ENCODE measurements at regions not wholly inside any gene's neighbourhood (a gene's known extent, or its start where the extent isn't known, plus 50 kb on each side); places are given as distances from the start of the nearest gene placed in this dataset.
"Not testable (repeated sequence)": the region's sequence is repeated elsewhere in the genome, so short reads cannot be mapped to it uniquely, and the experiment has no call there.

DNA sequence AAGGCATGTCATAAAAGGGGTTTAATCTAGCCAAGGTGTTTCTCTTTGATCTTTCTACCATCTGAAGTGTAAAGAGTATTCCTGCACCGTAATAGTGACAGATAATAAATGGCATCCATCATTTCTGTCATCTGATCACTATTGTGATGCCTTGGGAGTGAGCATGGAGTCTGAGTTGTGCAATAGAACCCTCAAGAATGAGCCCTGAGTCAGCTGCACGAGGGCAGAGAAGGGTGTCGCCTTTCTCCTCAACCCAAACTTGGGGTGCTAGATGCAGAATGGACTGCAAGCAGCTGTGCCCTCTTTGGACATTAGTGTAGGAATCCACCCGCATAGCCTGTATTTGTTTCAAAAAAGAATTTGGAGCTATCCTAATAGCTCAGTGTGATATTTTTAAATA is 115.2 kb downstream of the ZNF37A start:
- H3K36me3 ChIP-seq (ENCODE audit: control insufficient read depth, low read length) = no peaks in the 10 kb centered on the region
- H3K79me2 ChIP-seq (ENCODE audit: control insufficient read depth, low read length) = no peaks in the 10 kb centered on the region
- no peaks in the 10 kb centered on the region for H3K9me3 ChIP-seq (ENCODE audit: control insufficient read depth, insufficient read depth, low read length)
- H3K27me3 ChIP-seq (ENCODE audit: control insufficient read depth, low read length) = no peaks in the 10 kb centered on the region
- no peaks in the 10 kb centered on the region for H4K20me1 ChIP-seq (ENCODE audit: control insufficient read depth, insufficient read depth, low read depth, low read length)
- TF ChIP-seq, protein P1, sequence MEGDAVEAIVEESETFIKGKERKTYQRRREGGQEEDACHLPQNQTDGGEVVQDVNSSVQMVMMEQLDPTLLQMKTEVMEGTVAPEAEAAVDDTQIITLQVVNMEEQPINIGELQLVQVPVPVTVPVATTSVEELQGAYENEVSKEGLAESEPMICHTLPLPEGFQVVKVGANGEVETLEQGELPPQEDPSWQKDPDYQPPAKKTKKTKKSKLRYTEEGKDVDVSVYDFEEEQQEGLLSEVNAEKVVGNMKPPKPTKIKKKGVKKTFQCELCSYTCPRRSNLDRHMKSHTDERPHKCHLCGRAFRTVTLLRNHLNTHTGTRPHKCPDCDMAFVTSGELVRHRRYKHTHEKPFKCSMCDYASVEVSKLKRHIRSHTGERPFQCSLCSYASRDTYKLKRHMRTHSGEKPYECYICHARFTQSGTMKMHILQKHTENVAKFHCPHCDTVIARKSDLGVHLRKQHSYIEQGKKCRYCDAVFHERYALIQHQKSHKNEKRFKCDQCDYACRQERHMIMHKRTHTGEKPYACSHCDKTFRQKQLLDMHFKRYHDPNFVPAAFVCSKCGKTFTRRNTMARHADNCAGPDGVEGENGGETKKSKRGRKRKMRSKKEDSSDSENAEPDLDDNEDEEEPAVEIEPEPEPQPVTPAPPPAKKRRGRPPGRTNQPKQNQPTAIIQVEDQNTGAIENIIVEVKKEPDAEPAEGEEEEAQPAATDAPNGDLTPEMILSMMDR (IDR thresholded peaks at IDR 0.05; ENCODE audit: low read depth, low read length, poor library complexity, severe bottlenecking) = no peak
- TF ChIP-seq EZH2phosphoT487 (IDR thresholded peaks at IDR 0.05; ENCODE audit: borderline replicate concordance, low read length) = no peak
- no peak overlapping the region for H3K27ac ChIP-seq (ENCODE audit: low read depth, low read length)
- H3F3A ChIP-seq (ENCODE audit: control insufficient read depth, insufficient read depth) = no peaks in the 10 kb centered on the region
- H3K4me1 ChIP-seq (ENCODE audit: control insufficient read depth, low read length) = no peaks in the 10 kb centered on the region
- no peaks in the 10 kb centered on the region for H3K9me2 ChIP-seq (replicated peaks; ENCODE audit: control insufficient read depth, low read length)
- H3K4me3 ChIP-seq (ENCODE audit: low read length) = no peak overlapping the region
- H3K4me2 ChIP-seq (ENCODE audit: low read length) = no peak overlapping the region

DNA sequence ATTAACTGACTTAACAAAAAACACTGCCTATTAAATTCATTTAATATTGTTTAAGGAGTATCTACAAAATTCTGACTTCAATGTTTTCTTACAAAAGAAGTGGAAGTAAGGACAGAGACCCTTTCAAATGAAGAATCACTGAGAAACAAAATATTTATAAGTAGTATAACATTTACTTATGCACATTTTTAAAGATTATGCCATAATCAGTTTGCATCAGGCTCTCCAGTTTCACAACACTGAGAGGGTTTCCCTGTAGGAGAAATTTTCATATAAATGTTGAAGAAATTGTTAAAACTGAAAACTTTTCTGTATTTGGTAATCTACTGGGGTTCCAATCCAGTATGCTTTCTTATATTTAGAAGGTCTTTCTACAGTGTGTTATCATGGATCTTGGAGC is 115.6 kb downstream of the ZNF37A start:
- H3K9me3 ChIP-seq (ENCODE audit: control insufficient read depth, insufficient read depth, low read length); H3K36me3 ChIP-seq (ENCODE audit: control insufficient read depth, low read length); H3K79me2 ChIP-seq (ENCODE audit: control insufficient read depth, low read length): not testable (repeated sequence)

GRCh38 chr10:38212460-38212859 is 118.3 kb downstream of the ZNF37A start:
- TF ChIP-seq, protein P1 (IDR thresholded peaks at IDR 0.05; ENCODE audit: low read depth, low read length, poor library complexity, severe bottlenecking) = no peak
- no peak for TF ChIP-seq EZH2phosphoT487 (IDR thresholded peaks at IDR 0.05; ENCODE audit: borderline replicate concordance, low read length)

More for the DNA sequence above, 115.6 kb downstream of the ZNF37A start:
- H4K20me1 ChIP-seq (ENCODE audit: control insufficient read depth, insufficient read depth, low read depth, low read length); H3K4me2 ChIP-seq (ENCODE audit: low read length); H3K4me1 ChIP-seq (ENCODE audit: control insufficient read depth, low read length); H3K27me3 ChIP-seq (ENCODE audit: control insufficient read depth, low read length); H3K27ac ChIP-seq (ENCODE audit: low read depth, low read length); H3F3A ChIP-seq (ENCODE audit: control insufficient read depth, insufficient read depth); H3K9me2 ChIP-seq (replicated peaks; ENCODE audit: control insufficient read depth, low read length); H3K4me3 ChIP-seq (ENCODE audit: low read length): not testable (repeated sequence)

DNA sequence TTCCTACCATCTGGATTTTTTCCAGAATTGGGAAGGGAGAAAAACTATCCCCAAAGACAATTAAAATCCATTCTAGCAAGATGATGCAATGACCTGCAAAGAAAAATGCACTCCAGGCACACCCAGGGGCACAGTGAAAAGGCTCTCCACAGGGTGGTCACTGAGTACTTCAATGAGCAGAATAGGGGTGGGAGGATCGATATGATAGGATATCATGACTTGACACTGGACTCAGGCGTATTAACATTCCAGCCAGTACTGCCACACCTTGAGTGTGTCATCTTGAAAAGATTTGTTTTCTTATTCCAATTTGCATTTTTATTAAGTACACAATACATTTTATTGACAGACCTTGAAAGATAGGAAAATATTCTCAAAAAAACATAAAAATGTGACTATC is 132.2 kb downstream of the ZNF37A start:
- TF ChIP-seq EZH2phosphoT487 (IDR thresholded peaks at IDR 0.05; ENCODE audit: borderline replicate concordance, low read length) = no peak
- TF ChIP-seq, protein P1 (IDR thresholded peaks at IDR 0.05; ENCODE audit: low read depth, low read length, poor library complexity, severe bottlenecking) = no peak
- H3K9me2 ChIP-seq (replicated peaks; ENCODE audit: control insufficient read depth, low read length) = no peaks in the 10 kb centered on the region
- no peak overlapping the region for H3K27ac ChIP-seq (ENCODE audit: low read depth, low read length)
- H3K9me3 ChIP-seq (ENCODE audit: control insufficient read depth, insufficient read depth, low read length) = no peaks in the 10 kb centered on the region
- no peaks in the 10 kb centered on the region for H4K20me1 ChIP-seq (ENCODE audit: control insufficient read depth, insufficient read depth, low read depth, low read length)
- no peaks in the 10 kb centered on the region for H3K4me1 ChIP-seq (ENCODE audit: control insufficient read depth, low read length)
- H3F3A ChIP-seq (ENCODE audit: control insufficient read depth, insufficient read depth) = no peaks in the 10 kb centered on the region
- H3K27me3 ChIP-seq (ENCODE audit: control insufficient read depth, low read length) = no peaks in the 10 kb centered on the region
- H3K79me2 ChIP-seq (ENCODE audit: control insufficient read depth, low read length) = no peaks in the 10 kb centered on the region
- H3K36me3 ChIP-seq (ENCODE audit: control insufficient read depth, low read length) = no peaks in the 10 kb centered on the region
- no peak overlapping the region for H3K4me3 ChIP-seq (ENCODE audit: low read length)
- H3K4me2 ChIP-seq (ENCODE audit: low read length) = no peak overlapping the region

More at GRCh38 chr10:38212460-38212859, 118.3 kb downstream of the ZNF37A start:
- Histone ChIP-seq H3F3A (ENCODE audit: control insufficient read depth, insufficient read depth) (no peaks in the 10 kb centered on the region), H3K9me3 (ENCODE audit: control insufficient read depth, insufficient read depth, low read length) (no peaks in the 10 kb centered on the region), H3K4me1 (ENCODE audit: control insufficient read depth, low read length) (no peaks in the 10 kb centered on the region), H3K79me2 (ENCODE audit: control insufficient read depth, low read length) (no peaks in the 10 kb centered on the region), H3K27ac (ENCODE audit: low read depth, low read length) (no peak overlapping the region), H3K27me3 (ENCODE audit: control insufficient read depth, low read length) (no peaks in the 10 kb centered on the region), H3K9me2 (replicated peaks; ENCODE audit: control insufficient read depth, low read length) (no peaks in the 10 kb centered on the region), H3K4me2 (ENCODE audit: low read length) (no peak overlapping the region), H4K20me1 (ENCODE audit: control insufficient read depth, insufficient read depth, low read depth, low read length) (no peaks in the 10 kb centered on the region), H3K36me3 (ENCODE audit: control insufficient read depth, low read length) (no peaks in the 10 kb centered on the region), H3K4me3 (ENCODE audit: low read length) (no peak overlapping the region)
